H9 (cell line): ENCODE measurements at regions not wholly inside any gene's neighbourhood (a gene's known extent, or its start where the extent isn't known, plus 50 kb on each side); places are given as distances from the start of the nearest gene placed in this dataset.

Experiments used
- DNase-seq: peaks from one replicate; pipeline ENCODE4 v3.0.0-alpha.2; 2017
- H2AFZ ChIP-seq: one replicate; pipeline ENCODE4 v1.6.1; 2013; ENCODE audit warnings: mild to moderate bottlenecking, low read length, control low read depth, moderate library complexity
- H2AK5ac ChIP-seq: 2 replicates; pipeline ENCODE4 v1.6.1; 2013; ENCODE audit warnings: low read length, control low read depth, mixed read lengths; ENCODE audit not compliant: insufficient read length
- H2BK120ac ChIP-seq: one replicate; pipeline ENCODE4 v1.6.1; 2013; ENCODE audit warnings: low read depth, mild to moderate bottlenecking, low read length, control low read depth, inconsistent platforms; ENCODE audit not compliant: poor library complexity, severe bottlenecking
- H2BK12ac ChIP-seq: 2 replicates; pipeline ENCODE4 v1.6.1; 2013; ENCODE audit warnings: low read length, control low read depth, mixed read lengths, low read depth; ENCODE audit not compliant: insufficient read length
- H2BK15ac ChIP-seq: 2 replicates; pipeline ENCODE4 v1.6.1; 2013; ENCODE audit warnings: low read depth, low read length, control low read depth
- H2BK20ac ChIP-seq: one replicate; pipeline ENCODE4 v1.6.1; 2013; ENCODE audit warnings: low read depth, mild to moderate bottlenecking, low read length, control low read depth, inconsistent platforms; ENCODE audit not compliant: poor library complexity, severe bottlenecking
- H2BK5ac ChIP-seq: 2 replicates; pipeline ENCODE4 v1.6.1; 2013; ENCODE audit warnings: low read length, control low read depth, mixed read lengths; ENCODE audit not compliant: insufficient read length
- H3K14ac ChIP-seq: 2 replicates; pipeline ENCODE4 v1.6.1; 2013; ENCODE audit warnings: low read length, control low read depth; ENCODE audit not compliant: insufficient read depth
- H3K18ac ChIP-seq: 2 replicates; pipeline ENCODE4 v1.6.1; 2013; ENCODE audit warnings: low read depth, mild to moderate bottlenecking, mixed read lengths, low read length, control low read depth; ENCODE audit not compliant: insufficient read length
- H3K23ac ChIP-seq: 2 replicates; pipeline ENCODE4 v1.6.1; 2013; ENCODE audit warnings: low read length, control low read depth, mixed read lengths, low read depth; ENCODE audit not compliant: insufficient read length
- H3K23me2 ChIP-seq: 2 replicates; pipeline ENCODE4 v1.6.1; 2013; ENCODE audit warnings: low read depth, mild to moderate bottlenecking, mixed read lengths, low read length, control low read depth; ENCODE audit not compliant: insufficient read length, poor library complexity, severe bottlenecking
- H3K27ac ChIP-seq: 2 replicates; pipeline ENCODE4 v1.5.1; 2013; ENCODE audit warnings: low read length, control low read depth, mixed read lengths, low read depth; ENCODE audit not compliant: insufficient read length
- H3K27me3 ChIP-seq: 2 replicates; pipeline ENCODE4 v1.6.1; 2013; ENCODE audit warnings: low read length, control low read depth, inconsistent platforms; ENCODE audit not compliant: insufficient read depth
- H3K4ac ChIP-seq: 2 replicates; pipeline ENCODE4 v1.6.1; 2013; ENCODE audit warnings: low read depth, mild to moderate bottlenecking, control low read depth, inconsistent platforms, low read length, moderate library complexity
- H3K4me1 ChIP-seq: 2 replicates; pipeline ENCODE4 v1.6.1; 2013; ENCODE audit warnings: low read length, control low read depth, inconsistent platforms; ENCODE audit not compliant: insufficient read depth
- H3K4me2 ChIP-seq: 2 replicates; pipeline ENCODE4 v1.6.1; 2013; ENCODE audit warnings: low read length, control low read depth, mixed read lengths; ENCODE audit not compliant: insufficient read length, insufficient read depth
- H3K56ac ChIP-seq: 2 replicates; pipeline ENCODE4 v1.6.1; 2013; ENCODE audit warnings: low read depth, mild to moderate bottlenecking, mixed read lengths, low read length, control low read depth; ENCODE audit not compliant: insufficient read length
- H3K79me1 ChIP-seq: 2 replicates; pipeline ENCODE4 v1.6.1; 2013; ENCODE audit warnings: low read depth, mild to moderate bottlenecking, moderate library complexity, low read length, control low read depth, inconsistent platforms; ENCODE audit not compliant: insufficient read depth, poor library complexity, severe bottlenecking
- H3K79me2 ChIP-seq: 2 replicates; pipeline ENCODE4 v1.6.1; 2013; ENCODE audit warnings: low read length, control low read depth, inconsistent platforms; ENCODE audit not compliant: insufficient read depth
- H3K9ac ChIP-seq: 2 replicates; pipeline ENCODE4 v1.6.1; 2013; ENCODE audit warnings: low read length, control low read depth, mixed read lengths; ENCODE audit not compliant: insufficient read length; ENCODE audit errors: extremely low read depth
- H3K9me3 ChIP-seq: one replicate; pipeline ENCODE4 v1.6.1; 2013; ENCODE audit warnings: low read depth, low read length, inconsistent platforms; ENCODE audit not compliant: control insufficient read depth
- H3T11ph ChIP-seq: one replicate; pipeline ENCODE4 v1.6.1; 2013; ENCODE audit warnings: mild to moderate bottlenecking, low read length, control low read depth, inconsistent platforms
- H4K20me1 ChIP-seq: one replicate; pipeline ENCODE4 v1.6.1; 2013; ENCODE audit not compliant: control insufficient read depth, insufficient read length, insufficient read depth
- H4K5ac ChIP-seq: 2 replicates; pipeline ENCODE4 v1.6.1; 2013; ENCODE audit warnings: low read depth, mild to moderate bottlenecking, mixed read lengths, low read length, control low read depth; ENCODE audit not compliant: insufficient read length
- H4K8ac ChIP-seq: replicated peaks from 2 replicates; pipeline ENCODE4 v1.6.1; 2013; ENCODE audit warnings: low read length, control low read depth, mixed read lengths, low read depth; ENCODE audit not compliant: insufficient read length
- H4K91ac ChIP-seq: 2 replicates; pipeline ENCODE4 v1.6.1; 2013; ENCODE audit warnings: low read depth, mild to moderate bottlenecking, moderate library complexity, mixed read lengths, low read length, control low read depth; ENCODE audit not compliant: insufficient read length
- H3K27ac Mint-ChIP-seq, 3 experiments: 2 replicates in 2 of 3; 3 replicates in 1 of 3; pipeline ENCODE4 v1.8.0; 2020 to 2021; ENCODE audit warnings: mixed read lengths in 3 of 3, mild to moderate bottlenecking in 1 of 3, moderate library complexity in 1 of 3
- H3K27me3 Mint-ChIP-seq: 2 replicates; pipeline ENCODE4 v1.8.0; 2021; ENCODE audit warnings: low read depth, mild to moderate bottlenecking, moderate library complexity, mixed read lengths
- H3K36me3 Mint-ChIP-seq, 3 experiments: 2 replicates in 2 of 3; 3 replicates in 1 of 3; pipeline ENCODE4 v1.8.0; 2020 to 2021; ENCODE audit warnings: low read depth in 3 of 3, mixed read lengths in 3 of 3; ENCODE audit not compliant: insufficient read depth in 1 of 3
- H3K4me1 Mint-ChIP-seq, 2 experiments: 2 replicates each; pipeline ENCODE4 v1.8.0; 2020; ENCODE audit warnings: mixed read lengths in 2 of 2
- H3K4me3 Mint-ChIP-seq, 2 experiments: 2 replicates in 1 of 2; 3 replicates in 1 of 2; pipeline ENCODE4 v1.8.0; 2020 to 2021; ENCODE audit warnings: mild to moderate bottlenecking in 2 of 2, mixed read lengths in 2 of 2, moderate library complexity in 1 of 2
- H3K9me3 Mint-ChIP-seq, 2 experiments: 2 replicates in 1 of 2; 3 replicates in 1 of 2; pipeline ENCODE4 v1.8.0; 2020; ENCODE audit warnings: mild to moderate bottlenecking in 2 of 2, mixed read lengths in 2 of 2, moderate library complexity in 1 of 2
- WGBS: extraction: QIAGEN DNeasy Blood & Tissue Kit; methylation state at CpG from one replicate; pipeline ENCODE4 v1.1.7; 2013; ENCODE audit warnings: missing lambda C conversion rate, low lambda C conversion rate, mixed read lengths; ENCODE audit not compliant: insufficient read length; ENCODE audit errors: extremely low coverage; 5-methylcytosine and 5-hydroxymethylcytosine counted together
- TF ChIP-seq, protein P1 (sequence below): fragments of 200-600 bp; sonication (generic); conservative IDR thresholded peaks from 3 replicates; pipeline ENCODE4 v1.8.0; 2021; ENCODE audit warnings: antibody characterized with exemption, mild to moderate bottlenecking

DNA sequence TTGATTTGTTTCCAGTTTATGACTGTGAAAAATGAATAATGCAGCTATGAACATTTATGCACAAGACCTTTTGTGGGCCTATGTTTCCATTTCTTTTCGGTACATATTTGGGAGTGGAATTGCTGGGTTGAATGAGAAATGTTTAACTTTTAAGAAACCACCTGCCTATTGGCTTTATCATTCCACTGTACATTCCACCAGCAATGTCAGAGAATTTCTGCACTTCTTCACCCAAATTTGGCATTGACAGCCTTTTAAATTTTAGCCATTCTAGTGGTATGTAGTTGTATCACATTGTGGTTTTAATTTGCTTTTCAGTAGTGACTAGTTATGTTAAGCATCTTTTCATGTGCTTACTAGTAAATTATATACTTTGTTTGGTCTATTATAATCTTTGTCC lies 317.0 kb upstream of the TMTC1 start:
- no peak overlapping the region for H3K27ac ChIP-seq
- no peaks in the 10 kb centered on the region for H4K20me1 ChIP-seq
- H2AFZ ChIP-seq: no peak overlapping the region
- no peak overlapping the region for H3K56ac ChIP-seq
- no peak for DNase-seq
- H3T11ph ChIP-seq: no peak overlapping the region
- Mint-ChIP-seq H3K27ac (no peak overlapping the region), H3K4me3 (no peak overlapping the region), H3K9me3 (no peaks in the 10 kb centered on the region), H3K4me1 (peaks cover 30 to 32% of the 10 kb centered on the region in 2 experiments), H3K36me3 (no peaks in the 10 kb centered on the region), H3K27me3 (no peaks in the 10 kb centered on the region)
- no peak overlapping the region for H2BK120ac ChIP-seq
- H4K8ac ChIP-seq: no peak overlapping the region
- no peaks in the 10 kb centered on the region for H3K27me3 ChIP-seq
- TF ChIP-seq, protein P1, sequence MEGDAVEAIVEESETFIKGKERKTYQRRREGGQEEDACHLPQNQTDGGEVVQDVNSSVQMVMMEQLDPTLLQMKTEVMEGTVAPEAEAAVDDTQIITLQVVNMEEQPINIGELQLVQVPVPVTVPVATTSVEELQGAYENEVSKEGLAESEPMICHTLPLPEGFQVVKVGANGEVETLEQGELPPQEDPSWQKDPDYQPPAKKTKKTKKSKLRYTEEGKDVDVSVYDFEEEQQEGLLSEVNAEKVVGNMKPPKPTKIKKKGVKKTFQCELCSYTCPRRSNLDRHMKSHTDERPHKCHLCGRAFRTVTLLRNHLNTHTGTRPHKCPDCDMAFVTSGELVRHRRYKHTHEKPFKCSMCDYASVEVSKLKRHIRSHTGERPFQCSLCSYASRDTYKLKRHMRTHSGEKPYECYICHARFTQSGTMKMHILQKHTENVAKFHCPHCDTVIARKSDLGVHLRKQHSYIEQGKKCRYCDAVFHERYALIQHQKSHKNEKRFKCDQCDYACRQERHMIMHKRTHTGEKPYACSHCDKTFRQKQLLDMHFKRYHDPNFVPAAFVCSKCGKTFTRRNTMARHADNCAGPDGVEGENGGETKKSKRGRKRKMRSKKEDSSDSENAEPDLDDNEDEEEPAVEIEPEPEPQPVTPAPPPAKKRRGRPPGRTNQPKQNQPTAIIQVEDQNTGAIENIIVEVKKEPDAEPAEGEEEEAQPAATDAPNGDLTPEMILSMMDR: no peak
- H3K79me1 ChIP-seq: no peaks in the 10 kb centered on the region
- H3K9me3 ChIP-seq: no peaks in the 10 kb centered on the region
- no peak overlapping the region for H2BK5ac ChIP-seq
- no peak overlapping the region for H2BK20ac ChIP-seq
- H3K4ac ChIP-seq: no peak overlapping the region
- no peak overlapping the region for H4K5ac ChIP-seq
- H2AK5ac ChIP-seq: no peak overlapping the region
- no peak overlapping the region for H3K23ac ChIP-seq
- no peaks in the 10 kb centered on the region for H3K79me2 ChIP-seq
- no peak overlapping the region for H3K4me2 ChIP-seq
- no peak overlapping the region for H2BK12ac ChIP-seq
- WGBS: no CpG with 5 or more reads among the region's 1 CpG
- H4K91ac ChIP-seq: no peak overlapping the region
- no peak overlapping the region for H3K18ac ChIP-seq
- no peak overlapping the region for H2BK15ac ChIP-seq
- no peak overlapping the region for H3K14ac ChIP-seq
- no peak overlapping the region for H3K9ac ChIP-seq
- H3K23me2 ChIP-seq: no peaks in the 10 kb centered on the region
- H3K4me1 ChIP-seq: no peaks in the 10 kb centered on the region; the same call in 1 of the 2 replicates
